Peyer's patch (tissue), 4 donors: ENCODE measurements at regions not wholly inside any gene's neighbourhood (a gene's known extent, or its start where the extent isn't known, plus 50 kb on each side); places are given as distances from the start of the nearest gene placed in this dataset.

Experiments used
- DNase-seq, 3 donors: peaks; one replicate each; pipeline ENCODE4 v3.0.0-alpha.2; 2017 to 2019
- H3K27ac ChIP-seq, 4 donors: fragments of 200-600 bp; sonication (generic); one replicate each; pipeline ENCODE4 v1.5.1; 2016 to 2019
- H3K27me3 ChIP-seq, 2 donors: fragments of 200-600 bp; sonication (generic); one replicate each; pipeline ENCODE4 v1.5.1; 2019
- H3K36me3 ChIP-seq, 3 donors: fragments of 200-600 bp; sonication (generic); one replicate each; pipeline ENCODE4 v1.5.1; 2016 to 2019
- H3K4me1 ChIP-seq, 4 donors: fragments of 200-600 bp; sonication (generic); one replicate each; pipeline ENCODE4 v1.5.1; 2016 to 2019
- H3K4me3 ChIP-seq, 4 donors: fragments of 200-600 bp; sonication (generic); 1 replicate in 3 of 4; 2 replicates in 1 of 4; pipeline ENCODE4 v1.5.1; 2016 to 2019; ENCODE audit warnings: mild to moderate bottlenecking in 1 of 4
- H3K9me3 ChIP-seq, 4 donors: fragments of 200-600 bp; sonication (generic); one replicate each; pipeline ENCODE4 v1.5.1; 2016 to 2019; ENCODE audit warnings: mild to moderate bottlenecking in 1 of 4
- POLR2A ChIP-seq, 2 donors: fragments of 450-650 bp; IDR thresholded peaks; one replicate each; pipeline ENCODE4 v1.5.1; 2017; ENCODE audit warnings: antibody characterized with exemption in 2 of 2, mild to moderate bottlenecking in 2 of 2, moderate library complexity in 2 of 2
- TF ChIP-seq, protein P1 (sequence below), 6 experiments: fragments of 450-650 bp in 4 of 6; fragments of 200-600 bp in 2 of 6; sonication (generic) in 1 of 6; IDR thresholded peaks; one replicate each; pipeline ENCODE4 v1.5.1; 2017 to 2019; ENCODE audit warnings: antibody characterized with exemption in 6 of 6, mild to moderate bottlenecking in 3 of 6, moderate library complexity in 1 of 6

GRCh38 chr5:66246608-66247007, 102.5 kb downstream of the SREK1 start:
- no peaks in the 10 kb centered on the region for H3K27me3 ChIP-seq

GRCh38 chr5:66247176-66247960, 103.3 kb downstream of the SREK1 start:
- H3K27me3 ChIP-seq = no peaks in the 10 kb centered on the region
- no peaks in the 10 kb centered on the region for H3K9me3 ChIP-seq
- TF ChIP-seq, protein P1, sequence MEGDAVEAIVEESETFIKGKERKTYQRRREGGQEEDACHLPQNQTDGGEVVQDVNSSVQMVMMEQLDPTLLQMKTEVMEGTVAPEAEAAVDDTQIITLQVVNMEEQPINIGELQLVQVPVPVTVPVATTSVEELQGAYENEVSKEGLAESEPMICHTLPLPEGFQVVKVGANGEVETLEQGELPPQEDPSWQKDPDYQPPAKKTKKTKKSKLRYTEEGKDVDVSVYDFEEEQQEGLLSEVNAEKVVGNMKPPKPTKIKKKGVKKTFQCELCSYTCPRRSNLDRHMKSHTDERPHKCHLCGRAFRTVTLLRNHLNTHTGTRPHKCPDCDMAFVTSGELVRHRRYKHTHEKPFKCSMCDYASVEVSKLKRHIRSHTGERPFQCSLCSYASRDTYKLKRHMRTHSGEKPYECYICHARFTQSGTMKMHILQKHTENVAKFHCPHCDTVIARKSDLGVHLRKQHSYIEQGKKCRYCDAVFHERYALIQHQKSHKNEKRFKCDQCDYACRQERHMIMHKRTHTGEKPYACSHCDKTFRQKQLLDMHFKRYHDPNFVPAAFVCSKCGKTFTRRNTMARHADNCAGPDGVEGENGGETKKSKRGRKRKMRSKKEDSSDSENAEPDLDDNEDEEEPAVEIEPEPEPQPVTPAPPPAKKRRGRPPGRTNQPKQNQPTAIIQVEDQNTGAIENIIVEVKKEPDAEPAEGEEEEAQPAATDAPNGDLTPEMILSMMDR (IDR thresholded peaks at IDR 0.05) = no peak
- TF ChIP-seq POLR2A (IDR thresholded peaks at IDR 0.05) = no peak
- DNase-seq = no peak
- H3K4me3 ChIP-seq = no peak overlapping the region
- no peaks in the 10 kb centered on the region for H3K4me1 ChIP-seq
- H3K36me3 ChIP-seq = no peaks in the 10 kb centered on the region
- no peak overlapping the region for H3K27ac ChIP-seq

More at GRCh38 chr5:66246608-66247007, 102.5 kb downstream of the SREK1 start:
- H3K4me3 ChIP-seq = no peak overlapping the region
- TF ChIP-seq, protein P1 (IDR thresholded peaks at IDR 0.05) = no peak
- no peak for TF ChIP-seq POLR2A (IDR thresholded peaks at IDR 0.05)
- no peak overlapping the region for H3K27ac ChIP-seq
- H3K36me3 ChIP-seq = no peaks in the 10 kb centered on the region
- no peak for DNase-seq
- no peaks in the 10 kb centered on the region for H3K4me1 ChIP-seq
- H3K9me3 ChIP-seq = no peaks in the 10 kb centered on the region

GRCh38 chr5:66248874-66249273, 104.8 kb downstream of the SREK1 start:
- H3K9me3 ChIP-seq = no peaks in the 10 kb centered on the region
- no peak overlapping the region for H3K27ac ChIP-seq
- no peak for DNase-seq
- no peaks in the 10 kb centered on the region for H3K27me3 ChIP-seq
- H3K4me3 ChIP-seq = no peak overlapping the region
- no peak for TF ChIP-seq POLR2A (IDR thresholded peaks at IDR 0.05)
- TF ChIP-seq, protein P1 (IDR thresholded peaks at IDR 0.05) = no peak
- no peaks in the 10 kb centered on the region for H3K36me3 ChIP-seq
- H3K4me1 ChIP-seq = no peaks in the 10 kb centered on the region

- DNase-seq = no peak
- Histone ChIP-seq H3K4me1 (no peaks in the 10 kb centered on the region), H3K36me3 (no peaks in the 10 kb centered on the region), H3K27me3 (no peaks in the 10 kb centered on the region), H3K27ac (no peak overlapping the region), H3K9me3 (no peaks in the 10 kb centered on the region), H3K4me3 (no peak overlapping the region)
- TF ChIP-seq POLR2A (IDR thresholded peaks at IDR 0.05) = no peak
- TF ChIP-seq, protein P1 (IDR thresholded peaks at IDR 0.05) = no peak
Measured at GRCh38 chr5:66249920-66250319, 105.8 kb downstream of the SREK1 start.

GRCh38 chr5:66252849-66253248, 108.7 kb downstream of the SREK1 start:
- Histone ChIP-seq H3K9me3 (no peaks in the 10 kb centered on the region), H3K4me1 (no peaks in the 10 kb centered on the region), H3K27ac (no peak overlapping the region), H3K36me3 (no peaks in the 10 kb centered on the region), H3K27me3 (no peaks in the 10 kb centered on the region), H3K4me3 (no peak overlapping the region)
- TF ChIP-seq, protein P1 (IDR thresholded peaks at IDR 0.05) = no peak
- no peak for TF ChIP-seq POLR2A (IDR thresholded peaks at IDR 0.05)
- DNase-seq = no peak
